GM18502 (cell line): ENCODE measurements at regions not wholly inside any gene's neighbourhood (a gene's known extent, or its start where the extent isn't known, plus 50 kb on each side); places are given as distances from the start of the nearest gene placed in this dataset.

Experiments used
- ATAC-seq: cut with Tn5 transposase; IDR thresholded peaks from one replicate; pipeline ENCODE4 v1.9.1; 2021; ENCODE audit warnings: mild to moderate bottlenecking; ENCODE audit not compliant: unreplicated experiment, poor library complexity

GRCh38 chr2:167475791-167476190 lies 587.5 kb downstream of the XIRP2 start:
- ATAC-seq: no peak

- ATAC-seq: peak; percentile 65
Observed at GRCh38 chr2:167471734-167472133, 583.5 kb downstream of the XIRP2 start.

GRCh38 chr2:167471332-167471731 lies 583.1 kb downstream of the XIRP2 start:
- peak; percentile 44 for ATAC-seq

GRCh38 chr2:167462379-167462778 lies 574.1 kb downstream of the XIRP2 start:
- no peak for ATAC-seq

GRCh38 chr2:167454036-167454435 lies 565.8 kb downstream of the XIRP2 start:
- no peak for ATAC-seq

GRCh38 chr2:167451496-167452289 lies 563.4 kb downstream of the XIRP2 start:
- no peak for ATAC-seq

GRCh38 chr2:167450364-167450763 lies 562.1 kb downstream of the XIRP2 start:
- ATAC-seq: no peak

GRCh38 chr2:167440382-167440781 lies 552.1 kb downstream of the XIRP2 start:
- no peak for ATAC-seq

- no peak for ATAC-seq
Observed at GRCh38 chr2:167438206-167438605, 549.9 kb downstream of the XIRP2 start.

- ATAC-seq: no peak
Observed at GRCh38 chr2:167431949-167432348, 543.7 kb downstream of the XIRP2 start.

- ATAC-seq: no peak
Observed at GRCh38 chr2:167430447-167430846, 542.2 kb downstream of the XIRP2 start.

GRCh38 chr2:167424803-167425755 lies 536.8 kb downstream of the XIRP2 start:
- no peak for ATAC-seq

- ATAC-seq: no peak
Observed at GRCh38 chr2:167424221-167424620, 535.9 kb downstream of the XIRP2 start.

GRCh38 chr2:167423731-167424130 lies 535.5 kb downstream of the XIRP2 start:
- no peak for ATAC-seq

- no peak for ATAC-seq
Observed at GRCh38 chr2:167420211-167420610, 531.9 kb downstream of the XIRP2 start.

GRCh38 chr2:167415068-167415467 lies 526.8 kb downstream of the XIRP2 start:
- ATAC-seq: no peak

- ATAC-seq: no peak
Observed at GRCh38 chr2:167411367-167411766, 523.1 kb downstream of the XIRP2 start.

- no peak for ATAC-seq
Observed at GRCh38 chr2:167406558-167406957, 518.3 kb downstream of the XIRP2 start.

- no peak for ATAC-seq
Observed at GRCh38 chr2:167404627-167405284, 516.5 kb downstream of the XIRP2 start.

GRCh38 chr2:167401309-167401708 lies 513.0 kb downstream of the XIRP2 start:
- no peak for ATAC-seq

- no peak for ATAC-seq
Observed at GRCh38 chr2:167400546-167400945, 512.3 kb downstream of the XIRP2 start.
